ENCODE measurements at regions not wholly inside any gene's neighbourhood (a gene's known extent, or its start where the extent isn't known, plus 50 kb on each side); places are given as distances from the start of the nearest gene placed in this dataset.

- TF ChIP-seq CTCF (IDR thresholded peaks at IDR 0.05) (no peak), POLR2A (IDR thresholded peaks at IDR 0.05) (no peak)
Measured at GRCh38 chr17:65408050-65408449, 153.4 kb downstream of the AXIN2 start.
